Gastrocnemius medialis (tissue), 4 donors: ENCODE measurements at regions not wholly inside any gene's neighbourhood (a gene's known extent, or its start where the extent isn't known, plus 50 kb on each side); places are given as distances from the start of the nearest gene placed in this dataset.

Source experiments
- ATAC-seq, 2 donors: fragments of 150-250 bp; one replicate each; pipeline ENCODE4 v1.9.1; 2016
- DNase-seq, 2 donors: peaks; one replicate each; pipeline ENCODE4 v3.0.0-alpha.2; 2019
- H3K27ac ChIP-seq, 4 donors: fragments of 200-600 bp; sonication (generic); 1 replicate in 1 of 4; 2 replicates in 3 of 4; pipeline ENCODE4 v1.5.1; 2016 to 2018; ENCODE audit warnings: mild to moderate bottlenecking in 2 of 4, moderate library complexity in 1 of 4
- H3K27me3 ChIP-seq, 3 donors: fragments of 200-600 bp; sonication (generic) in 2 of 3; 1 replicate in 1 of 3; 2 replicates in 2 of 3; pipeline versions ENCODE4 v1.5.1 to v1.6.0; 2016 to 2019; ENCODE audit warnings: mild to moderate bottlenecking in 1 of 3, moderate library complexity in 1 of 3
- H3K36me3 ChIP-seq, 2 donors: fragments of 200-600 bp; sonication (generic) in 1 of 2; one replicate each; pipeline ENCODE4 v1.5.1; 2017 to 2018
- H3K4me1 ChIP-seq, 2 donors: fragments of 200-600 bp; sonication (generic) in 1 of 2; one replicate each; pipeline ENCODE4 v1.5.1; 2016 to 2017; ENCODE audit warnings: mild to moderate bottlenecking in 2 of 2
- H3K4me3 ChIP-seq, 4 donors: fragments of 200-600 bp; sonication (generic) in 3 of 4; 1 replicate in 1 of 4; 2 replicates in 3 of 4; pipeline ENCODE4 v1.5.1; 2016 to 2019; ENCODE audit warnings: mild to moderate bottlenecking in 2 of 4
- H3K9me3 ChIP-seq, 3 donors: fragments of 200-600 bp; sonication (generic) in 2 of 3; 1 replicate in 1 of 3; 2 replicates in 2 of 3; pipeline ENCODE4 v1.5.1; 2016 to 2019
- CTCF ChIP-seq, 5 experiments: fragments of 450-650 bp in 3 of 5; fragments of 200-600 bp in 2 of 5; sonication (generic) in 2 of 5; IDR thresholded peaks in 4 of 5; conservative IDR thresholded peaks in 1 of 5; 1 replicate in 4 of 5; 2 replicates in 1 of 5; pipeline ENCODE4 v1.5.1; 2016 to 2019; ENCODE audit warnings: antibody characterized with exemption in 5 of 5, mild to moderate bottlenecking in 3 of 5, moderate library complexity in 3 of 5
- POLR2A ChIP-seq, 2 donors: fragments of 450-650 bp; IDR thresholded peaks; one replicate each; pipeline ENCODE4 v1.6.1; 2017; ENCODE audit warnings: antibody characterized with exemption in 2 of 2, mild to moderate bottlenecking in 2 of 2, moderate library complexity in 2 of 2
- in situ Hi-C, 4 donors: fragments of 200-750 bp; cut with MboI; loops; one replicate each; pipeline versions ENCODE4 v1.15.0 to v1.8.0; 2017; ENCODE audit warnings: low sequenced_read_pairs in 4 of 4
- intact Hi-C: fragments of 100-400 bp; cut with DNase I; formaldehyde crosslinking; loops from one replicate; pipeline ENCODE4 v1.15.1; 2023; ENCODE audit warnings: low total_unique reads

GRCh38 chr4:187060551-187060950, 336.9 kb upstream of the FAT1 start:
- Histone ChIP-seq H3K27me3 (no peaks in the 10 kb centered on the region), H3K36me3 (no peaks in the 10 kb centered on the region), H3K27ac (no peak overlapping the region), H3K9me3 (no peaks in the 10 kb centered on the region), H3K4me3 (no peak overlapping the region), H3K4me1 (no peaks in the 10 kb centered on the region)
- no peak for ATAC-seq
- DNase-seq = no peak
- in situ Hi-C loops (no loop called here), intact Hi-C loops (no loop called here)
- no peak for TF ChIP-seq CTCF (IDR thresholded peaks at IDR 0.05 in 4 of 5, conservative IDR thresholded peaks at IDR 0.05 in 1 of 5)
- no peak for TF ChIP-seq POLR2A (IDR thresholded peaks at IDR 0.05)

GRCh38 chr4:187063251-187063650, 339.6 kb upstream of the FAT1 start:
- Histone ChIP-seq H3K36me3 (no peaks in the 10 kb centered on the region), H3K4me3 (no peak overlapping the region), H3K9me3 (no peaks in the 10 kb centered on the region), H3K27ac (no peak overlapping the region), H3K4me1 (no peaks in the 10 kb centered on the region), H3K27me3 (no peaks in the 10 kb centered on the region)
- in situ Hi-C loops (no loop called here), intact Hi-C loops (no loop called here)
- no peak for ATAC-seq
- TF ChIP-seq POLR2A (IDR thresholded peaks at IDR 0.05) = no peak
- TF ChIP-seq CTCF (IDR thresholded peaks at IDR 0.05 in 4 of 5, conservative IDR thresholded peaks at IDR 0.05 in 1 of 5) = no peak
- DNase-seq = no peak

- in situ Hi-C loops = no loop called here
- DNase-seq (no peak), ATAC-seq (no peak)
- no peaks in the 10 kb centered on the region for H3K9me3 ChIP-seq
- H3K27me3 ChIP-seq = no peaks in the 10 kb centered on the region
- no peaks in the 10 kb centered on the region for H3K36me3 ChIP-seq
- no peaks in the 10 kb centered on the region for H3K4me1 ChIP-seq
- TF ChIP-seq CTCF (IDR thresholded peaks at IDR 0.05 in 4 of 5, conservative IDR thresholded peaks at IDR 0.05 in 1 of 5) = no peak
- no peak for TF ChIP-seq POLR2A (IDR thresholded peaks at IDR 0.05)
- no peak overlapping the region for H3K27ac ChIP-seq
- no peak overlapping the region for H3K4me3 ChIP-seq
- intact Hi-C loops = no loop called here
Measured at GRCh38 chr4:187064033-187064432, 340.4 kb upstream of the FAT1 start.

GRCh38 chr4:187065396-187065795, 341.7 kb upstream of the FAT1 start:
- H3K4me3 ChIP-seq = no peak overlapping the region
- DNase-seq (no peak), ATAC-seq (no peak)
- no peaks in the 10 kb centered on the region for H3K9me3 ChIP-seq
- no peaks in the 10 kb centered on the region for H3K27me3 ChIP-seq
- H3K27ac ChIP-seq = no peak overlapping the region
- no peaks in the 10 kb centered on the region for H3K4me1 ChIP-seq
- intact Hi-C loops (no loop called here), in situ Hi-C loops (no loop called here)
- no peaks in the 10 kb centered on the region for H3K36me3 ChIP-seq
- no peak for TF ChIP-seq POLR2A (IDR thresholded peaks at IDR 0.05)
- TF ChIP-seq CTCF (IDR thresholded peaks at IDR 0.05 in 4 of 5, conservative IDR thresholded peaks at IDR 0.05 in 1 of 5) = no peak

GRCh38 chr4:187065806-187066205, 342.1 kb upstream of the FAT1 start:
- Histone ChIP-seq H3K36me3 (no peaks in the 10 kb centered on the region), H3K27me3 (no peaks in the 10 kb centered on the region), H3K4me3 (no peak overlapping the region), H3K4me1 (no peaks in the 10 kb centered on the region), H3K27ac (no peak overlapping the region), H3K9me3 (no peaks in the 10 kb centered on the region)
- ATAC-seq (no peak), DNase-seq (no peak)
- intact Hi-C loops = no loop called here
- in situ Hi-C loops = no loop called here
- TF ChIP-seq POLR2A (IDR thresholded peaks at IDR 0.05) = no peak
